ENCODE measurements at regions not wholly inside any gene's neighbourhood (a gene's known extent, or its start where the extent isn't known, plus 50 kb on each side); places are given as distances from the start of the nearest gene placed in this dataset.

GRCh38 chr12:85523197-85523596 lies 243.2 kb downstream of the ALX1 start:
- intact Hi-C loops (cut with micrococcal nuclease) (no loop called here), dilution Hi-C loops (cut with MboI; ENCODE audit: extremely low pct_ligation_motif_present, low sequenced_read_pairs) (no loop called here)
- ChIA-PET POLR2A (no interaction called here), CTCF (no interaction called here)
- Histone ChIP-seq H3K9me1 (replicated peaks; ENCODE audit: control insufficient read depth, extremely low read depth, insufficient read depth, low read length) (no peaks in the 10 kb centered on the region), H3K4me1 (ENCODE audit: control insufficient read depth, extremely low read depth, insufficient read depth, low read length) (no peaks in the 10 kb centered on the region), H2AFZ (ENCODE audit: low read depth, low read length) (no peak overlapping the region), H3K79me2 (ENCODE audit: control insufficient read depth, insufficient read depth, low read length) (no peaks in the 10 kb centered on the region), H4K20me1 (replicated peaks; ENCODE audit: control insufficient read depth, extremely low read depth, insufficient read depth, low read length) (no peaks in the 10 kb centered on the region), H3K27ac (ENCODE audit: insufficient read depth, low read depth, low read length) (no peak overlapping the region), H3K36me3 (ENCODE audit: control insufficient read depth in 2 of 2, extremely low read depth in 1 of 2, insufficient read depth in 2 of 2, low read length in 2 of 2) (no peaks in the 10 kb centered on the region), H3K9me3 (replicated peaks; ENCODE audit: control insufficient read depth, insufficient read depth, low read length) (no peaks in the 10 kb centered on the region), H3K27me3 (ENCODE audit: control insufficient read depth in 2 of 2, insufficient read depth in 2 of 2, low read length in 2 of 2) (no peaks in the 10 kb centered on the region), H3K4me3 (replicated peaks in 1 of 3; ENCODE audit: insufficient read depth in 1 of 3, low read depth in 1 of 3, low read length in 3 of 3) (no peak overlapping the region), H3K4me2 (ENCODE audit: insufficient read depth, low read length) (no peak overlapping the region), H3K9ac (replicated peaks; ENCODE audit: extremely low read depth, insufficient read depth, low read length) (no peak overlapping the region)
- FAIRE-seq: no peak
- no TSS peak for BruUV-seq (replicated peaks)
- no peak for DNase-seq (ENCODE audit: low read depth, low spot score)
- TF ChIP-seq POLR2AphosphoS5 (IDR thresholded peaks at IDR 0.05; ENCODE audit: insufficient read depth, low read depth, low read length) (no peak), GATA2 (IDR thresholded peaks at IDR 0.05; ENCODE audit: insufficient read depth, insufficient read length, low read depth, low read length) (no peak), CTCF (IDR thresholded peaks at IDR 0.05; ENCODE audit: extremely low read depth in 1 of 2, insufficient read depth in 1 of 2, low read depth in 1 of 2, low read length in 2 of 2) (no peak), JUN (IDR thresholded peaks at IDR 0.05; ENCODE audit: borderline replicate concordance, insufficient read depth, insufficient read length, low read depth) (no peak), FOS (IDR thresholded peaks at IDR 0.05; ENCODE audit: borderline replicate concordance, insufficient read depth, low read length) (no peak), MYC (IDR thresholded peaks at IDR 0.05; ENCODE audit: low read depth, low read length) (no peak), EZH2 (IDR thresholded peaks at IDR 0.05; ENCODE audit: borderline replicate concordance, low read depth, low read length, severe bottlenecking) (no peak), POLR2A (IDR thresholded peaks at IDR 0.05; ENCODE audit: low read depth, low read length) (no peak), MAX (IDR thresholded peaks at IDR 0.05; ENCODE audit: insufficient read depth, insufficient read length) (no peak)
